ENCODE measurements at regions not wholly inside any gene's neighbourhood (a gene's known extent, or its start where the extent isn't known, plus 50 kb on each side); places are given as distances from the start of the nearest gene placed in this dataset.
A peak's percentile ranks its signal among the peaks of the same experiment; 100 is the strongest.

DNA sequence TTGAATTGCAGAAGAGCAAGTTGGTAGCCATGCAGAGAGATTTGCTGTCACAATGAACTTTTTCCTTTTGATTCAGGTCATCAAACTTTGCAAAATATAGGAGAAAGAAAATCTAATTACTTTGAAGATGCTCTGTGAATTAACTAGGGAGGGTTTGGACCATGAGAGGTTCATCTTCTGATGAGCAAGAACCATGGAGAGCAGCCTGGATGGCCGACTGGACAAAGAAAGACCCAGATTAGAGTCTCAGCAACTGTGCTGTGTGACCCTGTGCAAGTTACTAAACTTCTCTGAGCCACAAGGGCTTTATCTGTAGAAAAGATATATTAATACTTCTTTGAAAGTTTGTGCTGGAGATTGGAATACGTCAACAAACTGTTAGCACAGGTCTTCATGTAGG is 122.6 kb upstream of the ADAMTS18 start:
- peaks cover 0 to 15% of the 10 kb centered on the region in 2 donors for H3K27me3 ChIP-seq
- H3K4me3 ChIP-seq = no peak overlapping the region
- DNase-seq = no peak
- TF ChIP-seq, protein P1, sequence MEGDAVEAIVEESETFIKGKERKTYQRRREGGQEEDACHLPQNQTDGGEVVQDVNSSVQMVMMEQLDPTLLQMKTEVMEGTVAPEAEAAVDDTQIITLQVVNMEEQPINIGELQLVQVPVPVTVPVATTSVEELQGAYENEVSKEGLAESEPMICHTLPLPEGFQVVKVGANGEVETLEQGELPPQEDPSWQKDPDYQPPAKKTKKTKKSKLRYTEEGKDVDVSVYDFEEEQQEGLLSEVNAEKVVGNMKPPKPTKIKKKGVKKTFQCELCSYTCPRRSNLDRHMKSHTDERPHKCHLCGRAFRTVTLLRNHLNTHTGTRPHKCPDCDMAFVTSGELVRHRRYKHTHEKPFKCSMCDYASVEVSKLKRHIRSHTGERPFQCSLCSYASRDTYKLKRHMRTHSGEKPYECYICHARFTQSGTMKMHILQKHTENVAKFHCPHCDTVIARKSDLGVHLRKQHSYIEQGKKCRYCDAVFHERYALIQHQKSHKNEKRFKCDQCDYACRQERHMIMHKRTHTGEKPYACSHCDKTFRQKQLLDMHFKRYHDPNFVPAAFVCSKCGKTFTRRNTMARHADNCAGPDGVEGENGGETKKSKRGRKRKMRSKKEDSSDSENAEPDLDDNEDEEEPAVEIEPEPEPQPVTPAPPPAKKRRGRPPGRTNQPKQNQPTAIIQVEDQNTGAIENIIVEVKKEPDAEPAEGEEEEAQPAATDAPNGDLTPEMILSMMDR (IDR thresholded peaks at IDR 0.05) = no peak
- no peak overlapping the region for H3K27ac ChIP-seq
- no peaks in the 10 kb centered on the region for H3K9me3 ChIP-seq
- no peaks in the 10 kb centered on the region for H3K36me3 ChIP-seq
- no peak for ATAC-seq
- no peaks in the 10 kb centered on the region for H3K4me1 ChIP-seq
- intact Hi-C loops (cut with DNase I) = no loop called here

GRCh38 chr16:77558786-77559185 is 124.0 kb upstream of the ADAMTS18 start:
- DNase-seq = no peak

GRCh38 chr16:77562497-77562896 is 127.7 kb upstream of the ADAMTS18 start:
- no peak overlapping the region for H3K27ac ChIP-seq
- H3K4me1 ChIP-seq = no peaks in the 10 kb centered on the region
- H3K36me3 ChIP-seq = no peaks in the 10 kb centered on the region
- no peak for DNase-seq
- no peak for ATAC-seq
- no peaks in the 10 kb centered on the region for H3K27me3 ChIP-seq
- H3K9me3 ChIP-seq = no peaks in the 10 kb centered on the region
- no peak overlapping the region for H3K4me3 ChIP-seq
- TF ChIP-seq, protein P1 (IDR thresholded peaks at IDR 0.05) = no peak
- intact Hi-C loops (cut with DNase I) = no loop called here

More at GRCh38 chr16:77558786-77559185, 124.0 kb upstream of the ADAMTS18 start:
- H3K36me3 ChIP-seq = no peaks in the 10 kb centered on the region
- H3K27ac ChIP-seq = no peak overlapping the region
- H3K9me3 ChIP-seq = no peaks in the 10 kb centered on the region
- H3K4me1 ChIP-seq = no peaks in the 10 kb centered on the region
- H3K4me3 ChIP-seq = no peak overlapping the region
- ATAC-seq = no peak
- TF ChIP-seq, protein P1 (IDR thresholded peaks at IDR 0.05) = no peak
- H3K27me3 ChIP-seq = peaks cover 0 to 15% of the 10 kb centered on the region in 2 donors
- intact Hi-C loops (cut with DNase I) = no loop called here

GRCh38 chr16:77564791-77565390 is 130.1 kb upstream of the ADAMTS18 start:
- Histone ChIP-seq H3K27me3 (peaks cover 0 to 5% of the 10 kb centered on the region in 2 donors), H3K4me1 (no peaks in the 10 kb centered on the region), H3K27ac (no peak overlapping the region), H3K36me3 (no peaks in the 10 kb centered on the region), H3K9me3 (no peaks in the 10 kb centered on the region), H3K4me3 (no peak overlapping the region)
- peak; percentile 56 for ATAC-seq
- TF ChIP-seq, protein P1 (IDR thresholded peaks at IDR 0.05) = no peak
- DNase-seq = no peak
- intact Hi-C loops (cut with DNase I) = no loop called here

DNA sequence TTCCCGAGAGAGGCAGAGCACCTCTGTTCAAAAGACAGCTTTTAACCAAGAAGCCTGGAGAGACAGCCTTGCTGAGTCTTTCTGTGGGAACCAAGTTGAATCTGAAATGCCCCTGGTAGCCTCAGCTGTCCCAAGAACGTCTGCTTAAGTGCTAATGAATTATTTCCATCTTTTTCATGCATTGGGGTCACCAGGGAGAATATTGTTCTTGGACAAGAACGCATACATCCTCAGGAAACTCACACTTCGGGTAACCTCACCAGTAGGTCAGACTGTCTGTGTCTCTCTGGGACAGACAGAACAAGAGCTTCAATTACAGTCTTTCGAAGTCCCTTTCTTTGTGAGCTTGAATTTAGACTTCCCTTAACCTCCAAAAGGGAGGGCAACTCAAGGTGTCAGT is 134.6 kb upstream of the ADAMTS18 start:
- H3K27ac ChIP-seq = no peak overlapping the region
- TF ChIP-seq, protein P1 (IDR thresholded peaks at IDR 0.05) = no peak
- H3K36me3 ChIP-seq = no peaks in the 10 kb centered on the region
- ATAC-seq (no peak), DNase-seq (no peak)
- peaks cover 0 to 5% of the 10 kb centered on the region in 2 donors for H3K27me3 ChIP-seq
- no peaks in the 10 kb centered on the region for H3K4me1 ChIP-seq
- no peaks in the 10 kb centered on the region for H3K9me3 ChIP-seq
- intact Hi-C loops (cut with DNase I) = no loop called here
- no peak overlapping the region for H3K4me3 ChIP-seq
